GM18511 (cell line): ENCODE measurements at regions not wholly inside any gene's neighbourhood (a gene's known extent, or its start where the extent isn't known, plus 50 kb on each side); places are given as distances from the start of the nearest gene placed in this dataset.

Experiments
- ATAC-seq: cut with Tn5 transposase; IDR thresholded peaks from one replicate; pipeline ENCODE4 v1.9.1; 2021; ENCODE audit warnings: mild to moderate bottlenecking, moderate library complexity; ENCODE audit not compliant: unreplicated experiment

- no peak for ATAC-seq
These were observed 244.4 kb downstream of the LRRIQ3 start for GRCh38 chr1:73953586-73953985.

GRCh38 chr1:73953186-73953585 lies 244.8 kb downstream of the LRRIQ3 start:
- ATAC-seq, result no peak

GRCh38 chr1:73948055-73948454 lies 249.9 kb downstream of the LRRIQ3 start:
- no peak for ATAC-seq

- no peak for ATAC-seq
These were observed 251.0 kb downstream of the LRRIQ3 start for GRCh38 chr1:73947009-73947408.

- ATAC-seq, result no peak
These were observed 254.7 kb downstream of the LRRIQ3 start for GRCh38 chr1:73943270-73943669.

GRCh38 chr1:73930293-73930692 lies 267.7 kb downstream of the LRRIQ3 start:
- ATAC-seq, result no peak

GRCh38 chr1:73914951-73915350 lies 283.0 kb downstream of the LRRIQ3 start:
- ATAC-seq, result no peak

- ATAC-seq, result no peak
These were observed 285.0 kb downstream of the LRRIQ3 start for GRCh38 chr1:73913025-73913424.

- peak; percentile 51 for ATAC-seq
These were observed 286.1 kb downstream of the LRRIQ3 start for GRCh38 chr1:73911849-73912248.

- ATAC-seq, result peak; percentile 42
These were observed 287.5 kb downstream of the LRRIQ3 start for GRCh38 chr1:73910466-73910865.

GRCh38 chr1:73910062-73910461 lies 287.9 kb downstream of the LRRIQ3 start:
- ATAC-seq, result no peak

- no peak for ATAC-seq
These were observed 288.9 kb downstream of the LRRIQ3 start for GRCh38 chr1:73909043-73909562.

GRCh38 chr1:73907051-73907450 lies 290.9 kb downstream of the LRRIQ3 start:
- ATAC-seq, result no peak

- ATAC-seq, result peak; percentile 48
These were observed 294.9 kb downstream of the LRRIQ3 start for GRCh38 chr1:73903092-73903491.

- ATAC-seq, result no peak
These were observed 296.2 kb downstream of the LRRIQ3 start for GRCh38 chr1:73901738-73902137.

- ATAC-seq, result no peak
These were observed 298.7 kb downstream of the LRRIQ3 start for GRCh38 chr1:73899311-73899710.

GRCh38 chr1:73898540-73898939 lies 299.4 kb downstream of the LRRIQ3 start:
- no peak for ATAC-seq

- no peak for ATAC-seq
These were observed 310.6 kb downstream of the LRRIQ3 start for GRCh38 chr1:73887412-73887811.

- no peak for ATAC-seq
These were observed 311.3 kb downstream of the LRRIQ3 start for GRCh38 chr1:73886716-73887115.

- ATAC-seq, result no peak
These were observed 323.2 kb downstream of the LRRIQ3 start for GRCh38 chr1:73874806-73875205.

- ATAC-seq, result no peak
These were observed 329.1 kb downstream of the LRRIQ3 start for GRCh38 chr1:73868810-73869336.

- ATAC-seq, result no peak
These were observed 335.6 kb downstream of the LRRIQ3 start for GRCh38 chr1:73862355-73862754.

- no peak for ATAC-seq
These were observed 337.5 kb downstream of the LRRIQ3 start for GRCh38 chr1:73860421-73860950.
